ENCODE measurements at regions not wholly inside any gene's neighbourhood (a gene's known extent, or its start where the extent isn't known, plus 50 kb on each side); places are given as distances from the start of the nearest gene placed in this dataset.
A peak's percentile ranks its signal among the peaks of the same experiment; 100 is the strongest.

- Histone ChIP-seq H3K9me3 (no peaks in the 10 kb centered on the region), H3K4me1 (no peaks in the 10 kb centered on the region), H3K36me3 (no peaks in the 10 kb centered on the region), H3K4me3 (ENCODE audit: low read depth, low read length) (no peak overlapping the region), H3K27me3 (no peaks in the 10 kb centered on the region)
- no peak for DNase-seq
- TF ChIP-seq CTCF (IDR thresholded peaks at IDR 0.05; ENCODE audit: low read depth, low read length) = no peak
Observed at GRCh38 chr4:32334759-32335158, 1614.6 kb downstream of the PCDH7 start.

- TF ChIP-seq CTCF (IDR thresholded peaks at IDR 0.05; ENCODE audit: low read depth, low read length) = no peak
- no peak for DNase-seq
- Histone ChIP-seq H3K4me3 (ENCODE audit: low read depth, low read length) (no peak overlapping the region), H3K9me3 (no peaks in the 10 kb centered on the region), H3K27me3 (no peaks in the 10 kb centered on the region), H3K36me3 (no peaks in the 10 kb centered on the region), H3K4me1 (no peaks in the 10 kb centered on the region)
Observed at GRCh38 chr4:32337403-32337802, 1617.2 kb downstream of the PCDH7 start.

DNA sequence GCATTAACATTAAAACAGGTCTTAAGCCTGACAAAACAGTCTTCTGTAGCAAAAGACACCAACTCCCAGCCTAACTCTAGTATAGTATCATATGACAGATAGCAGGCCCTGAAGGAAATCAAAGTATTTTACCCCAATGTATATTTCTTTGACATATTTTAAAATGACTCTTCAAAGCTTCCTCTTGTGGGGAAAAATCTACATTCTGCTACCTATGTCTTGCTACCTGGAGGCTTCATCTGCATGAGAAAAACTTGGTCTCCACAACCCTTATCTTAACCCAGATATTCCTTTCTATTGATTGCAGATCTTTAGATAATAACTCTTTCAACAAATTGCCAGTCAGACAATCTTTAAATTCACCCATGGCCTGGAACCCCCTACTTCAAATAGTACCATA is 1620.4 kb downstream of the PCDH7 start:
- H3K4me1 ChIP-seq = no peaks in the 10 kb centered on the region
- no peak overlapping the region for H3K4me3 ChIP-seq (ENCODE audit: low read depth, low read length)
- no peak for DNase-seq
- no peaks in the 10 kb centered on the region for H3K27me3 ChIP-seq
- no peaks in the 10 kb centered on the region for H3K36me3 ChIP-seq
- no peaks in the 10 kb centered on the region; the same call in 1 of the 2 replicates for H3K9me3 ChIP-seq
- peak; percentile 20; the same call in 1 of the 2 replicates for TF ChIP-seq CTCF (IDR thresholded peaks at IDR 0.05; ENCODE audit: low read depth, low read length)

DNA sequence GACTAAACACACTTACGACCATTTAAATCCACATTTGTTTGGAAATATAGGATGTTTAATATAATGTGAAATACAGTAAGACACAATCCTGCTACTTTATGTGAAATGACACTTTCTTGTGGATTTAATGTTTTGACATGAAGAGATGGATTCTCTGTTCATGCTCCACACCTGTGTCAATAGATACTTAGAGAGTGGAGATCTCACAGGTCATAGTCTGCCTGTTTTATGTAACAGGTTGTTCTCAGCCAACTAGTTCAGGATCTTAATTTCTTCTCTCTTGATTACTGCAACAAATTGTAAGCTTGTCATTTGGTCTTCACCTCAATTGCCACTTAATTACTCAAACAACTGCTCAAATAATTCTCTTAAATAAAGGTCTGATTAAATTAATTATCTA is 1621.2 kb downstream of the PCDH7 start:
- Histone ChIP-seq H3K9me3 (no peaks in the 10 kb centered on the region; the same call in 1 of the 2 replicates), H3K4me1 (no peaks in the 10 kb centered on the region)
- TF ChIP-seq CTCF (IDR thresholded peaks at IDR 0.05; ENCODE audit: low read depth, low read length) = no peak

GRCh38 chr4:32342054-32342453 is 1621.9 kb downstream of the PCDH7 start:
- no peak for TF ChIP-seq CTCF (IDR thresholded peaks at IDR 0.05; ENCODE audit: low read depth, low read length)
- Histone ChIP-seq H3K36me3 (no peaks in the 10 kb centered on the region), H3K4me3 (ENCODE audit: low read depth, low read length) (no peak overlapping the region), H3K27me3 (no peaks in the 10 kb centered on the region), H3K9me3 (no peaks in the 10 kb centered on the region; the same call in 1 of the 2 replicates), H3K4me1 (no peaks in the 10 kb centered on the region)
- DNase-seq = no peak

More for the DNA sequence above, 1621.2 kb downstream of the PCDH7 start:
- no peaks in the 10 kb centered on the region for H3K36me3 ChIP-seq
- no peak overlapping the region for H3K4me3 ChIP-seq (ENCODE audit: low read depth, low read length)
- H3K27me3 ChIP-seq = no peaks in the 10 kb centered on the region
- DNase-seq = no peak

DNA sequence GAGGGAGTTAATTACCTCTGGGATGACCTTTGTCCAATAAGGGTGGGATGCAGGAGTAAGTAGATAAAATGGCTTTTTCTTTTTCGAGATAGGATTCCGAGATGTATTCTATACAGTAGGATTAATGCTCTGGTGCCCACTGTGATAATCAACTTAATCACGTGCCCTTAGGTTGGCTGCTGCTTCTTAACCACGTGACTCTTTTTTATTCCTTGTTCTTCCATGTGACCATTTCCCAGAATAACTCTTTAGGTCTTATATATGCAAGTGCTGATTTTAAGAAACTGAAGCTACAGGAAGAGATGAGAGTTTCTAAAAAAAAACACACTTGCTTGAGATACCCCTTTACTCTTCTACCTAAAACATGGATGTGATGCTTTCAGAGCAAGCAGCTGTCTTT is 1628.9 kb downstream of the PCDH7 start:
- no peak for TF ChIP-seq CTCF (IDR thresholded peaks at IDR 0.05; ENCODE audit: low read depth, low read length)
- Histone ChIP-seq H3K36me3 (no peaks in the 10 kb centered on the region), H3K27me3 (no peaks in the 10 kb centered on the region), H3K4me1 (no peaks in the 10 kb centered on the region), H3K9me3 (no peaks in the 10 kb centered on the region; the same call in 1 of the 2 replicates), H3K4me3 (ENCODE audit: low read depth, low read length) (no peak overlapping the region)
- DNase-seq = no peak

Measured in BE2C (cell line).